OCI-LY3 (cell line): ENCODE measurements at regions not wholly inside any gene's neighbourhood (a gene's known extent, or its start where the extent isn't known, plus 50 kb on each side); places are given as distances from the start of the nearest gene placed in this dataset.
"Not testable (repeated sequence)": the region's sequence is repeated elsewhere in the genome, so short reads cannot be mapped to it uniquely, and the experiment has no call there.

ENCODE experiments used
- H2AFZ ChIP-seq: fragments of 200-600, 300-600 bp; shearing (Covaris generic); 2 replicates; pipeline ENCODE4 v1.6.0; 2014; ENCODE audit warnings: antibody characterized with exemption, low read depth, low read length
- H3K27ac ChIP-seq: fragments of 200-600, 300-600 bp; sonication (generic); 2 replicates; pipeline ENCODE4 v1.5.1; 2014; ENCODE audit warnings: mild to moderate bottlenecking, low read length, moderate library complexity, mixed read lengths
- H3K27me3 ChIP-seq: fragments of 200-600, 300-600 bp; sonication (generic); 2 replicates; pipeline ENCODE4 v1.6.1; 2014; ENCODE audit warnings: low read depth, low read length, mixed read lengths
- H3K36me3 ChIP-seq: fragments of 200-600, 300-600 bp; sonication (generic); replicated peaks from 2 replicates; pipeline ENCODE3; 2014; ENCODE audit warnings: low read depth, low read length, mixed read lengths
- H3K4me1 ChIP-seq: fragments of 300-600, 200-600 bp; sonication (generic); 2 replicates; pipeline ENCODE4 v1.6.1; 2014; ENCODE audit warnings: low read length, mixed read lengths
- H3K4me2 ChIP-seq: fragments of 200-600, 300-600 bp; sonication (generic); 2 replicates; pipeline ENCODE4 v1.6.1; 2014; ENCODE audit warnings: low read length, mixed read lengths
- H3K4me3 ChIP-seq: fragments of 300-600, 200-600 bp; sonication (generic); 2 replicates; pipeline ENCODE4 v1.5.1; 2014; ENCODE audit warnings: antibody characterized with exemption, mild to moderate bottlenecking, low read length, moderate library complexity
- H3K79me2 ChIP-seq: fragments of 300-600, 200-600 bp; shearing (Covaris generic); 2 replicates; pipeline ENCODE4 v1.6.1; 2014; ENCODE audit warnings: mild to moderate bottlenecking, low read length, mixed read lengths
- H3K9ac ChIP-seq: fragments of 300-600, 200-600 bp; shearing (Covaris generic); 2 replicates; pipeline ENCODE4 v1.6.0; 2014; ENCODE audit warnings: mild to moderate bottlenecking, low read length, moderate library complexity
- H3K9me3 ChIP-seq: fragments of 200-600, 300-600 bp; shearing (Covaris generic); 2 replicates; pipeline ENCODE4 v1.6.1; 2014; ENCODE audit warnings: low read length, mixed read lengths; ENCODE audit not compliant: insufficient read depth
- H4K20me1 ChIP-seq: fragments of 200-600, 300-600 bp; sonication (generic); 2 replicates; pipeline ENCODE4 v1.6.1; 2016; ENCODE audit warnings: low read length, mixed read lengths; ENCODE audit not compliant: insufficient read depth
- CTCF ChIP-seq: fragments of 200-600, 300-600 bp; sonication (generic); IDR thresholded peaks from 2 replicates; pipeline ENCODE4 v1.5.1; 2014; ENCODE audit warnings: antibody characterized with exemption, low read length, low read depth
- EZH2phosphoT487 ChIP-seq: fragments of 200-600 bp; shearing (Covaris generic); IDR thresholded peaks from 2 replicates; pipeline ENCODE4 v1.6.1; 2018; ENCODE audit warnings: antibody characterized with exemption, mixed run types, low read depth

GRCh38 chr4:33785843-33786242 is 2458.5 kb downstream of the ARAP2 start:
- Histone ChIP-seq H2AFZ (no peak overlapping the region), H3K27me3 (no peaks in the 10 kb centered on the region), H3K9ac (no peak overlapping the region), H3K27ac (no peak overlapping the region), H3K36me3 (no peaks in the 10 kb centered on the region), H3K9me3 (no peaks in the 10 kb centered on the region), H3K4me1 (no peaks in the 10 kb centered on the region), H3K4me3 (no peak overlapping the region), H3K79me2 (no peaks in the 10 kb centered on the region), H4K20me1 (no peaks in the 10 kb centered on the region), H3K4me2 (no peak overlapping the region)
- TF ChIP-seq EZH2phosphoT487: no peak
- no peak for TF ChIP-seq CTCF

DNA sequence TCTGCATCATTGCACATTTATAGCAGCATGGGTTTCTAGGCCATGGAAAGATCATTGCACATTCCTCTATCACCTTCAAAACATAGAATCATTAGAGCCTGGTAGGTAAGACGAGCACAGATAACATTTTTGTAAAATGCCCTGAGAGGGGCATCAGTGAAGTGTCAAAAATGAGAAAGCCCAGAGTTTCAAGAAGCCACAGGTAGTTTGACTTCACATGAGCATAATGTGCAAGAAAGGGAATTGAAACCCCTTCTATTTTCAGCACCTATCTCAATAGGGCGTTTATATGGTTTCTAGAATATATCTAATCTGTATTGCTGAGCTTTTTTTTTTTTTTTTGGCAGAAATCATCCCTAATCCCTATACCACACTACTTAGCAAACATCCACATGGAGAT is 2441.7 kb downstream of the ARAP2 start:
- TF ChIP-seq EZH2phosphoT487 (no peak), CTCF (peak; percentile 56)

DNA sequence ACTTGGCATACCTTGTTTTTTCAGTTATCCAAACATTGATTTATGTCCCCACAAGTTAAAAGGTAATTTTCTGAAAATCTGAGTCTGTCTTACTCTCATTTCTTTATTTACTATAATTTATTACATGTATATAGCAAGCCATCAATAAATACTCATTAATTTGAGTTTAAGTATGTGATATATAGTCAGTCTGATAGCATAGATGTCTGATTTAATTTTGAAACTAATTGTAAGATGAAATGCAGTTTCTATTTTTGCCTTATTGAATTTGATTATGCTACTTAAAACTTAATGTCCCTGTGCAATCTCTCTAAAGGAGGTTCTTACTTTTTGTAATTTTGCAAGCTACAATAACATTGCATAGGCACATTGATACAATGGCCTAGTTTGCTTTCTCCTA is 2418.6 kb downstream of the ARAP2 start:
- Histone ChIP-seq H3K4me3 (no peak overlapping the region), H3K9me3 (no peaks in the 10 kb centered on the region), H3K27me3 (no peaks in the 10 kb centered on the region), H3K27ac (no peak overlapping the region), H3K79me2 (no peaks in the 10 kb centered on the region), H2AFZ (no peak overlapping the region), H4K20me1 (no peaks in the 10 kb centered on the region), H3K9ac (no peak overlapping the region), H3K4me2 (no peak overlapping the region), H3K36me3 (no peaks in the 10 kb centered on the region), H3K4me1 (no peaks in the 10 kb centered on the region)
- TF ChIP-seq EZH2phosphoT487 (no peak), CTCF (no peak)

More for the DNA sequence above, 2441.7 kb downstream of the ARAP2 start:
- Histone ChIP-seq H3K4me3 (peak overlapping the region; percentile 38), H2AFZ (no peak overlapping the region), H3K9ac (no peak overlapping the region), H3K4me2 (peak overlapping the region; percentile 53), H3K79me2 (no peaks in the 10 kb centered on the region), H3K27ac (peak overlapping the region; percentile 58), H3K36me3 (no peaks in the 10 kb centered on the region), H3K9me3 (no peaks in the 10 kb centered on the region), H3K4me1 (peaks cover 24% of the 10 kb centered on the region), H4K20me1 (no peaks in the 10 kb centered on the region), H3K27me3 (no peaks in the 10 kb centered on the region)

DNA sequence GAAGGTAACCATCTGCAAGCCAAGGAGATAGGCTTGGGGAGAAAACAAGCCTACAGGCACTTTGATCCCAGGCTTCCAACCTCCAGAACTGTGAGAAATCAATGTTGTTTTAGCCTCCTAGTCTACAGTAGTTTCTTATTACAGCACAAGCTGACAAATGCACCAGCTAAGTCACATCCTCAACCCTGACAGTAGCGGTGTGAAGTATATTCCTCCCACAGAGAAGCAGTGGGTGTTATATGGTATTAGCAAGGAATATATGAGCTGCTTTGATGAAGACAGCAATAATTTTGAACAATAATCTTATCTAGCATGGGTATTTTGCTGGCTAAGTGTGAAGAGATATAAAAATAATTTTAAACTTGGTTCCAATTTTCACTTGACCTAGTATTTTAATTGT is 2415.0 kb downstream of the ARAP2 start:
- not testable (repeated sequence) for H2AFZ ChIP-seq, H3K79me2 ChIP-seq, H4K20me1 ChIP-seq, H3K36me3 ChIP-seq, H3K4me1 ChIP-seq, H3K9ac ChIP-seq, H3K27me3 ChIP-seq, H3K4me2 ChIP-seq, H3K4me3 ChIP-seq, H3K9me3 ChIP-seq, H3K27ac ChIP-seq

DNA sequence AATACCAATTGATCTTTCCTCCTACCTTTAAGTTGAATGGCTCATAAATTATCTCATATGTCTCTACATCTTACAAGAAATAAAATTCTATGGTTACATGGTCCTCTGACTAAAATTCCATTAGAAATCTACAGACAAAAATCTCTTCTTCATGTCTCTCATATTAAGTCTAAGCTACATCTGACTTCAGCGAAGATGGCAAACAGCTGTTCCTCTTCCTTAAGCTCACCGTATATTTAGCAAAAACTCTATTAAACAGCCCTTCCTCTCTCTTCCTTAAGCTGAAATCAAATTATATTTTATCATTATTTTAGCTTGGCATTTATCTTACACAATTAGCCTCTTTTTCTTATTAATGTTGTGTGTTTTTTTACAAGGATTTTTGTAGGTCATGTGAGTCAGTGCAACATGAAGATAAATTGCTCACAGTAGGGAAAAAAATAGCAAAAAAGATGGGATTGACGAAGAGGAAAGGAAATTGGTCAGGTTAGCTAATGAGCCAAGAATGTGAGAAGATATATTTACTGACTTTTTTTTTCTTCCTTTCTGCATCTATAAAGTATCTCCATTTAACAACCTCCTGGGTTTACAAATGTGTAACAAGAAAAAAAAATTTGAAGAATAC is 2412.8 kb downstream of the ARAP2 start:
- H3K9ac ChIP-seq: no peak overlapping the region
- H3K4me2 ChIP-seq: no peak overlapping the region
- H3K79me2 ChIP-seq: no peaks in the 10 kb centered on the region
- H4K20me1 ChIP-seq: no peaks in the 10 kb centered on the region
- TF ChIP-seq EZH2phosphoT487 (no peak), CTCF (no peak)
- no peaks in the 10 kb centered on the region for H3K36me3 ChIP-seq
- no peak overlapping the region for H2AFZ ChIP-seq
- H3K27ac ChIP-seq: no peak overlapping the region
- no peaks in the 10 kb centered on the region for H3K27me3 ChIP-seq
- H3K9me3 ChIP-seq: no peaks in the 10 kb centered on the region
- no peak overlapping the region for H3K4me3 ChIP-seq
- H3K4me1 ChIP-seq: no peaks in the 10 kb centered on the region

- H2AFZ ChIP-seq, H3K4me3 ChIP-seq, H4K20me1 ChIP-seq, H3K4me1 ChIP-seq, H3K4me2 ChIP-seq, H3K79me2 ChIP-seq, H3K36me3 ChIP-seq, H3K9ac ChIP-seq, H3K9me3 ChIP-seq, H3K27me3 ChIP-seq, H3K27ac ChIP-seq: not testable (repeated sequence)
These were observed 2408.6 kb downstream of the ARAP2 start for GRCh38 chr4:33835764-33836163.
